PFSK-1 (cell line): ENCODE measurements at regions not wholly inside any gene's neighbourhood (a gene's known extent, or its start where the extent isn't known, plus 50 kb on each side); places are given as distances from the start of the nearest gene placed in this dataset.

Experiments
- POLR2AphosphoS5 ChIP-seq: IDR thresholded peaks from 2 replicates; pipeline ENCODE4 v1.6.1; 2012; ENCODE audit warnings: low read depth, mild to moderate bottlenecking, control low read depth, low read length, moderate library complexity
- REST ChIP-seq, 2 experiments: IDR thresholded peaks; 2 replicates each; pipeline versions ENCODE4 v1.6.1 to v1.8.0; 2011 to 2012; ENCODE audit warnings: low read depth in 2 of 2, low read length in 2 of 2, control low read depth in 1 of 2, inconsistent platforms in 1 of 2, mild to moderate bottlenecking in 1 of 2, moderate library complexity in 1 of 2; ENCODE audit not compliant: insufficient read depth in 1 of 2
- SIN3A ChIP-seq: IDR thresholded peaks from 2 replicates; pipeline ENCODE4 v1.6.1; 2012; ENCODE audit warnings: mild to moderate bottlenecking, low read length, moderate library complexity, borderline replicate concordance; ENCODE audit not compliant: insufficient read depth
- TAF1 ChIP-seq: IDR thresholded peaks from 2 replicates; pipeline ENCODE4 v1.6.1; 2012; ENCODE audit warnings: low read length, control low read depth, borderline replicate concordance; ENCODE audit not compliant: insufficient read depth

DNA sequence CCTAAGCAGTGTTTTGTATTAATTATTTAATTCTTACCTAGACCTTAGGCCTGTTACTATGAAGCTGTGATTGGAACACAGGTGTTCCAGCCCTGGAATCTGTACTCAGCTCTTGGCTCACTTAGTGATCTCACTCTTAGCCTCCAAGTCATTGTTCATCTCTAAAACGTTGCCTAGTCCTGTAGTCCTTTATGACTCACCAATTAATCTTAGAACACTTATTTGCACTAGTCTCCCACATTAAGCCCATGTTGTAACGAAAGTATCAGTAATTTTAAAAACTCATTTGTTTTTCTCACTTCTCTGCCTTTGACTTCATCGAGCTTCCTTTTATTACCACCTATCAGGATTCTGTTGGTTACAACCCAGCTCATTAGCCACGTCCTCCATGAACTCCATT is 1224.7 kb upstream of the TENM3 start:
- TF ChIP-seq POLR2AphosphoS5 (no peak), REST (IDR thresholded peaks at IDR 0.05; ENCODE audit: insufficient read depth in 1 of 2, low read depth in 2 of 2, low read length in 2 of 2) (no peak), TAF1 (no peak), SIN3A (no peak)
